Smooth muscle cell (in vitro differentiated cells): ENCODE measurements at regions not wholly inside any gene's neighbourhood (a gene's known extent, or its start where the extent isn't known, plus 50 kb on each side); places are given as distances from the start of the nearest gene placed in this dataset.
"Not testable (repeated sequence)": the region's sequence is repeated elsewhere in the genome, so short reads cannot be mapped to it uniquely, and the experiment has no call there.

Experiments
- DNase-seq: peaks from one replicate; lab custom pipeline; 2025; ENCODE audit not compliant: unreplicated experiment; lab: John Stamatoyannopoulos, UW
- H2AFZ ChIP-seq: fragments of 200-600 bp; sonication (generic); 2 replicates; pipeline ENCODE4 v1.6.0; 2016; ENCODE audit warnings: antibody characterized with exemption, low read depth, mild to moderate bottlenecking
- H3F3A ChIP-seq: fragments of 200-600 bp; sonication (generic); 2 replicates; pipeline ENCODE4 v1.6.0; 2017; ENCODE audit warnings: antibody characterized with exemption, low read depth
- H3K27ac ChIP-seq: fragments of 200-600 bp; sonication (generic); 2 replicates; pipeline ENCODE4 v1.5.1; 2016; ENCODE audit warnings: low read depth, mild to moderate bottlenecking
- H3K27me3 ChIP-seq: fragments of 200-600 bp; sonication (generic); 2 replicates; pipeline ENCODE4 v1.6.1; 2016; ENCODE audit warnings: low read depth, mild to moderate bottlenecking
- H3K36me3 ChIP-seq: fragments of 200-600 bp; sonication (generic); 2 replicates; pipeline ENCODE4 v1.5.1; 2016; ENCODE audit warnings: low read depth
- H3K4me1 ChIP-seq: fragments of 200-600 bp; sonication (generic); 2 replicates; pipeline ENCODE4 v1.5.1; 2016; ENCODE audit warnings: low read depth
- H3K4me2 ChIP-seq: fragments of 200-600 bp; sonication (generic); 2 replicates; pipeline ENCODE4 v1.6.0; 2016; ENCODE audit warnings: mild to moderate bottlenecking
- H3K4me3 ChIP-seq: fragments of 200-600 bp; sonication (generic); 2 replicates; pipeline ENCODE4 v1.5.1; 2016; ENCODE audit warnings: mild to moderate bottlenecking
- H3K79me2 ChIP-seq: fragments of 200-600 bp; sonication (generic); 2 replicates; pipeline ENCODE4 v1.6.0; 2016; ENCODE audit warnings: low read depth, mild to moderate bottlenecking
- H3K9ac ChIP-seq: fragments of 200-600 bp; sonication (generic); 2 replicates; pipeline ENCODE4 v1.6.0; 2016; ENCODE audit warnings: low read depth
- H3K9me3 ChIP-seq: fragments of 200-600 bp; sonication (generic); replicated peaks from 2 replicates; pipeline ENCODE4 v1.5.1; 2016; ENCODE audit warnings: low read depth
- H4K20me1 ChIP-seq: fragments of 200-600 bp; sonication (generic); 2 replicates; pipeline ENCODE4 v1.6.0; 2016; ENCODE audit warnings: low read depth
- CTCF ChIP-seq: fragments of 200-600 bp; sonication (generic); IDR thresholded peaks from 2 replicates; pipeline ENCODE4 v1.5.1; 2017; ENCODE audit warnings: borderline replicate concordance, mild to moderate bottlenecking, antibody characterized with exemption; ENCODE audit not compliant: insufficient read depth, poor library complexity, severe bottlenecking
- whole genome bisulfite sequencing: methylation state at CpG from one replicate; pipeline ENCODE4 v1.1.7; 2016; ENCODE audit warnings: low lambda C conversion rate; 5-methylcytosine and 5-hydroxymethylcytosine counted together

GRCh38 chr1:115507901-115508300, 133.9 kb upstream of the VANGL1 start:
- H3K27me3 ChIP-seq, result no peaks in the 10 kb centered on the region

GRCh38 chr1:115506924-115507589, 134.7 kb upstream of the VANGL1 start:
- H3K4me2 ChIP-seq, result no peak overlapping the region
- H4K20me1 ChIP-seq, result no peaks in the 10 kb centered on the region
- no peaks in the 10 kb centered on the region for H3K9me3 ChIP-seq
- no peaks in the 10 kb centered on the region for H3K79me2 ChIP-seq
- no peaks in the 10 kb centered on the region for H3K4me1 ChIP-seq
- DNase-seq, result no peak
- no peak overlapping the region for H2AFZ ChIP-seq
- H3K27me3 ChIP-seq, result no peaks in the 10 kb centered on the region
- H3K36me3 ChIP-seq, result no peaks in the 10 kb centered on the region
- H3K9ac ChIP-seq, result no peak overlapping the region
- peak; percentile 43 for TF ChIP-seq CTCF
- H3K4me3 ChIP-seq, result no peak overlapping the region
- no peak overlapping the region for H3K27ac ChIP-seq
- no peaks in the 10 kb centered on the region for H3F3A ChIP-seq
- WGBS, result 68% methylated on average over 10 of the region's 10 CpGs

More at GRCh38 chr1:115507901-115508300, 133.9 kb upstream of the VANGL1 start:
- Histone ChIP-seq H3F3A (no peaks in the 10 kb centered on the region), H3K4me1 (no peaks in the 10 kb centered on the region), H3K9ac (no peak overlapping the region), H3K36me3 (no peaks in the 10 kb centered on the region), H2AFZ (no peak overlapping the region), H3K4me3 (no peak overlapping the region), H3K9me3 (no peaks in the 10 kb centered on the region), H3K27ac (no peak overlapping the region), H3K4me2 (no peak overlapping the region), H4K20me1 (no peaks in the 10 kb centered on the region), H3K79me2 (no peaks in the 10 kb centered on the region)
- DNase-seq, result no peak
- 89% methylated on average over 6 of the region's 6 CpGs for WGBS
- TF ChIP-seq CTCF, result no peak

DNA sequence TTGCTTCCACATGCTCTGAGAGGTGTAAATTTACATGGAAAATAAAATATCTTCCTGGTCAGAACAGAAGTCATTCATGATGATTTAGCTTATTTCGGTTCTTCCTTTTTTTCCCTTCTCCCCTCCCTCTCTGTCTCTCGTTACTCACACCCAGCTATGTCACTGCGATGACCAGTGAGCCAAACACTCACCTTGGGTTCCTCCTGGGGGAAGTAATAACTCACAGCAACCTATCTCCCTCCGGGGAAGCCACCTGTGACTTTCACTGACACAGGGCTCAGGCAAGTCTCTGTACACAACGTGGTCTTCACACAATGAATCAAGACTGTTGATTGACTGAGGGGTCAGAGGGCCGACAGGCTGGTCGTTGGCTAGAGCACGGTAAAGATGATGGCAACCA, 135.3 kb upstream of the VANGL1 start:
- no peak for TF ChIP-seq CTCF
- WGBS, result 78% methylated on average over 8 of the region's 8 CpGs
- H3K9me3 ChIP-seq, result no peaks in the 10 kb centered on the region
- no peaks in the 10 kb centered on the region for H3K36me3 ChIP-seq
- H2AFZ ChIP-seq, result no peak overlapping the region
- H3K27me3 ChIP-seq, result no peaks in the 10 kb centered on the region
- H4K20me1 ChIP-seq, result no peaks in the 10 kb centered on the region
- no peak overlapping the region for H3K27ac ChIP-seq
- no peaks in the 10 kb centered on the region for H3K79me2 ChIP-seq
- DNase-seq, result no peak
- H3K4me2 ChIP-seq, result no peak overlapping the region
- H3K9ac ChIP-seq, result no peak overlapping the region
- no peaks in the 10 kb centered on the region for H3F3A ChIP-seq
- H3K4me3 ChIP-seq, result no peak overlapping the region
- no peaks in the 10 kb centered on the region for H3K4me1 ChIP-seq

GRCh38 chr1:115505148-115505571, 136.6 kb upstream of the VANGL1 start:
- H4K20me1 ChIP-seq, result no peaks in the 10 kb centered on the region
- H3K4me1 ChIP-seq, result no peaks in the 10 kb centered on the region
- H3K9ac ChIP-seq, result no peak overlapping the region
- H3K79me2 ChIP-seq, result no peaks in the 10 kb centered on the region
- no peaks in the 10 kb centered on the region for H3K27me3 ChIP-seq
- no peak overlapping the region for H2AFZ ChIP-seq
- DNase-seq, result no peak
- no peak overlapping the region for H3K4me3 ChIP-seq
- H3K27ac ChIP-seq, result no peak overlapping the region
- no peaks in the 10 kb centered on the region for H3K9me3 ChIP-seq
- TF ChIP-seq CTCF, result no peak
- no peaks in the 10 kb centered on the region for H3K36me3 ChIP-seq
- H3K4me2 ChIP-seq, result no peak overlapping the region
- H3F3A ChIP-seq, result no peaks in the 10 kb centered on the region

DNA sequence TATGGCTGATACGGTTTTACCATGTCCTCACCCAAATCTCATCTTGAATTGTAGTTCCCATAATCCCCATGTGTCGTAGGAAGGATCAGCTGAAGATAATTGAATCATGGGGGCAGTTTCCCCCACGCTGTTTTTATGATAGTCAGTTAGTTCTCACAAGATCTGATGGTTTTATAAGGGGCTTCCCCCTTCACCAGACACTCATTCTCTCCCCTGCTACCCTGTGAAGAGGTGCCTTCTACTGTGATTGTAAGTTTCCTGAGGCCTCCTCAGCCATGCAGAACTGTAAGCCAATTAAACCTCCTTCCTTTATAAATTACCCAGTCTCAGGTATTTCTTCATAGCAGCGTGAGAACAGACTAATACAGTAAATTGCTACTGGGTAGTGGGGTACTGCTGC, 139.6 kb upstream of the VANGL1 start:
- H3K4me1 ChIP-seq, H3K4me3 ChIP-seq, H3K36me3 ChIP-seq, H3F3A ChIP-seq, H2AFZ ChIP-seq, DNase-seq, H3K27me3 ChIP-seq, H3K9ac ChIP-seq, H3K79me2 ChIP-seq, H3K27ac ChIP-seq, H3K9me3 ChIP-seq, H4K20me1 ChIP-seq, H3K4me2 ChIP-seq: not testable (repeated sequence)
- 78% methylated on average over 4 of the region's 4 CpGs for WGBS
